Lung (tissue), 11 donors: ENCODE measurements at regions not wholly inside any gene's neighbourhood (a gene's known extent, or its start where the extent isn't known, plus 50 kb on each side); places are given as distances from the start of the nearest gene placed in this dataset.
"Not testable (repeated sequence)": the region's sequence is repeated elsewhere in the genome, so short reads cannot be mapped to it uniquely, and the experiment has no call there.

Source experiments
- ATAC-seq: fragments of 200-7000 bp; cut with Tn5 transposase; one replicate; pipeline ENCODE4 v1.9.1; 2020; ENCODE audit warnings: moderate number of reproducible peaks; ENCODE audit not compliant: insufficient read depth, low FRiP score
- DNase-seq, 3 donors: peaks; one replicate each; pipeline ENCODE4 v3.0.0-alpha.2; 2013 to 2017
- H3K27ac ChIP-seq, 2 donors: one replicate each; pipeline ENCODE4 v1.5.1; 2013; ENCODE audit warnings: mild to moderate bottlenecking in 2 of 2, moderate library complexity in 2 of 2, control low read depth in 1 of 2, inconsistent platforms in 1 of 2, low read depth in 1 of 2, low read length in 1 of 2
- H3K27me3 ChIP-seq, 3 donors: one replicate each; pipeline ENCODE4 v1.5.1; 2013; ENCODE audit warnings: low read length in 2 of 3; ENCODE audit not compliant: control insufficient read depth in 3 of 3, insufficient read depth in 3 of 3
- H3K36me3 ChIP-seq, 4 donors: one replicate each; pipeline ENCODE4 v1.5.1; 2013; ENCODE audit warnings: low read length in 4 of 4, mild to moderate bottlenecking in 1 of 4, moderate library complexity in 1 of 4; ENCODE audit not compliant: control insufficient read depth in 4 of 4, insufficient read depth in 4 of 4
- H3K4me1 ChIP-seq, 5 donors: one replicate each; pipeline ENCODE4 v1.5.1; 2013; ENCODE audit warnings: low read length in 5 of 5, mild to moderate bottlenecking in 2 of 5, moderate library complexity in 1 of 5; ENCODE audit not compliant: control insufficient read depth in 5 of 5, insufficient read depth in 5 of 5
- H3K4me3 ChIP-seq: one replicate; pipeline ENCODE4 v1.5.1; 2013; ENCODE audit warnings: mild to moderate bottlenecking, control low read depth, moderate library complexity
- H3K9ac ChIP-seq, 2 donors: one replicate each; pipeline ENCODE4 v1.5.1; 2013; ENCODE audit warnings: low read length in 2 of 2, control low read depth in 1 of 2; ENCODE audit not compliant: insufficient read depth in 1 of 2
- H3K9me3 ChIP-seq, 4 donors: one replicate each; pipeline ENCODE4 v1.5.1; 2013; ENCODE audit warnings: low read length in 3 of 4, mild to moderate bottlenecking in 1 of 4, moderate library complexity in 1 of 4; ENCODE audit not compliant: control insufficient read depth in 4 of 4, insufficient read depth in 3 of 4
- WGBS, 2 donors: extraction: QIAGEN DNeasy Blood & Tissue Kit; methylation state at CpG; one replicate each; pipeline ENCODE4 v1.1.7; 2013; 5-methylcytosine and 5-hydroxymethylcytosine counted together
- TF ChIP-seq, protein P1 (sequence below): IDR thresholded peaks from 2 replicates; pipeline ENCODE4 v1.5.1; 2012; ENCODE audit warnings: mild to moderate bottlenecking; ENCODE audit errors: control extremely low read depth, extremely low read depth
- donor health status: control.
- donor health status: control.
- donor health status: Bipolar disorder and iron deficiency.
- donor health status: healthy.
- donor health status: DM: yes; HTN: yes; CAD: no.

DNA sequence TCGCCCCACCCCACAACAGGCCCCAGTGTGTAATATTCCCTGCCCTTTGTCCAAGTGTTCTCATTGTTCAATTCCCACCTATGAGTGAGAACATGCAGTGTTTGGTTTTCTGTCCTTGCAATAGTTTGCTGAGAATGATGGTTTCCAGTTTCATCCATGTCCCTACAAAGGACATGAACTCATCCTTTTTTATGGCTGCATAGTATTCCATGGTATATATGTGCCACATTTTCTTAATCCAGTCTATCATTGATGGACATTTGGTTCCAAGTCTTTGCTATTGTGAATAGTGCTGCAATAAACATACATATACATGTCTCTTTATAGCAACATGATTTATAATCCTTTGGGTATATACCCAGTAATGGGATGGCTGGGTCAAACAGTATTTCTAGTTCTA, 132.7 kb downstream of the SNX10 start:
- not testable (repeated sequence) for H3K4me3 ChIP-seq, H3K36me3 ChIP-seq, DNase-seq, H3K9me3 ChIP-seq, H3K27ac ChIP-seq, H3K4me1 ChIP-seq, ATAC-seq, H3K9ac ChIP-seq, H3K27me3 ChIP-seq
- WGBS, 2 donors, result 88 to 95% methylated on average over 1 of the region's 1 CpG

DNA sequence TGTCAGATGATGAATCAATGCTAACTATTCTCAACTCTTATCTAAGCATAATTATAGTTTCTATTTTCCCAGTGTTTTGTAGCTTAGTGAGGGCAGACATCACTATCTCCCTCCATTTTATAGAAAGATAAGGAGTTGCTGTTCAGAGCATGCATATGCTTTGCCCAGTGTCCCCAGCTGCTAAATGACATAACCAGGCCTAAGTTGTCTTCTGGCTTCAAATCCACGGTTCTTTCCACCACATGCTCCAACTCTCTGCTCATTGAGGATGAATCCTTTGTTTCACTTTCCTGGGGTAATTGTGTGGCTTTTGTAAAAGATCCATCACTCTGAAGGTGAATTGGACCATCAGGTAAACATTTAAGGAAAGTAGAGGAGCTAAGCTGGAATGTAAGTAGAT, 134.0 kb downstream of the SNX10 start:
- Histone ChIP-seq H3K9me3 (no peaks in the 10 kb centered on the region), H3K27me3 (no peaks in the 10 kb centered on the region), H3K27ac (no peak overlapping the region), H3K4me1 (peaks cover 0 to 9% (median 3%) of the 10 kb centered on the region in 5 donors), H3K9ac (no peak overlapping the region), H3K36me3 (no peaks in the 10 kb centered on the region), H3K4me3 (no peak overlapping the region)
- no peak for ATAC-seq
- TF ChIP-seq, protein P1, sequence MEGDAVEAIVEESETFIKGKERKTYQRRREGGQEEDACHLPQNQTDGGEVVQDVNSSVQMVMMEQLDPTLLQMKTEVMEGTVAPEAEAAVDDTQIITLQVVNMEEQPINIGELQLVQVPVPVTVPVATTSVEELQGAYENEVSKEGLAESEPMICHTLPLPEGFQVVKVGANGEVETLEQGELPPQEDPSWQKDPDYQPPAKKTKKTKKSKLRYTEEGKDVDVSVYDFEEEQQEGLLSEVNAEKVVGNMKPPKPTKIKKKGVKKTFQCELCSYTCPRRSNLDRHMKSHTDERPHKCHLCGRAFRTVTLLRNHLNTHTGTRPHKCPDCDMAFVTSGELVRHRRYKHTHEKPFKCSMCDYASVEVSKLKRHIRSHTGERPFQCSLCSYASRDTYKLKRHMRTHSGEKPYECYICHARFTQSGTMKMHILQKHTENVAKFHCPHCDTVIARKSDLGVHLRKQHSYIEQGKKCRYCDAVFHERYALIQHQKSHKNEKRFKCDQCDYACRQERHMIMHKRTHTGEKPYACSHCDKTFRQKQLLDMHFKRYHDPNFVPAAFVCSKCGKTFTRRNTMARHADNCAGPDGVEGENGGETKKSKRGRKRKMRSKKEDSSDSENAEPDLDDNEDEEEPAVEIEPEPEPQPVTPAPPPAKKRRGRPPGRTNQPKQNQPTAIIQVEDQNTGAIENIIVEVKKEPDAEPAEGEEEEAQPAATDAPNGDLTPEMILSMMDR, result no peak
- DNase-seq, result peak in 2 of 3 donors; percentile 55 to 57
- WGBS, 2 donors, result 69 to 83% methylated on average over 1 of the region's 1 CpG

DNA sequence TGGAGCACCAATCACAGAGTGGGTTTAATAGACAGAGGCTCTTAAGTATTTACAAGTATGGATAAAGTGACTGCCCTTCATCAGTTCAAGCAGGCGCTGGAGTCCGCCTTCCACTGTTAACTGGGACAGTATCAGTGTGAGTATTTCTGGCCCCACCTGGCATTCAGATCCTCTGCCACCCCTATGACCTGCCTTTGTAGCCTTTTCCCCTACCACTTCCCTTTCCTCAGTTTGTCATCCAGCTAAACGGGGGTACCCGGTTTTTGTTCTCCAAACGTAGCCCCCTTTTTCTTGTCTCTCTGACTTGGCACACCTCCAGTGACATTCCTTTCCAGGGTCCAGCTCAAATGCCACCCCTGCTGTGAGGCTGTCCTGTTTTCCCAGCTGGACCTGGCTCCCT, 134.4 kb downstream of the SNX10 start:
- ATAC-seq, result no peak
- H3K9ac ChIP-seq, result no peak overlapping the region
- no peak for DNase-seq
- peaks cover 0 to 9% (median 3%) of the 10 kb centered on the region in 5 donors for H3K4me1 ChIP-seq
- H3K27me3 ChIP-seq, result no peaks in the 10 kb centered on the region
- H3K27ac ChIP-seq, result no peak overlapping the region
- H3K9me3 ChIP-seq, result no peaks in the 10 kb centered on the region
- 48 to 75% methylated on average over 5 of the region's 5 CpGs for WGBS, 2 donors
- no peak overlapping the region for H3K4me3 ChIP-seq
- no peaks in the 10 kb centered on the region for H3K36me3 ChIP-seq
- TF ChIP-seq, protein P1, result no peak

DNA sequence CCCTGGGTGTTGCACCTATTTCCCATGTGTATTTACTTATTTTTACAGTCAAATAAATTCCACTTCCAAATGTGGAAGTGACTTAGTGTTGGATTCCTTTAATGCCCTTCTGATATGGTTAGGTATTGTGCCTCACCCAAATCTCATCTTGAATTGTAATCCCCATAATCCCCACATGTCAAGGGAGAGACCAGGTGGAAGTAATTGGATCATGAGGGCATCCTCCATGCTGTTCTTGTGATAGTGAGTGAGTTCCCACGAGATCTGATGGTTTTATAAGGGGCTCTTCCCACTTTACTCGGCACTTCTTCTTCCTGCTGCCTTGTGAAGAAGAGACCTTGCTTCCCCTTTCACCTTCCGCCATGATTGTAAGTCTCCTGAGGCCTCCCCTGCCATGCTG, 136.9 kb downstream of the SNX10 start:
- no peak overlapping the region for H3K27ac ChIP-seq
- 74 to 81% methylated on average over 3 of the region's 3 CpGs for WGBS, 2 donors
- no peak overlapping the region for H3K9ac ChIP-seq
- no peaks in the 10 kb centered on the region for H3K9me3 ChIP-seq
- H3K36me3 ChIP-seq, result no peaks in the 10 kb centered on the region
- H3K27me3 ChIP-seq, result no peaks in the 10 kb centered on the region
- DNase-seq (no peak), ATAC-seq (no peak)
- no peak overlapping the region for H3K4me3 ChIP-seq
- peaks cover 0 to 13% (median 1%) of the 10 kb centered on the region in 5 donors for H3K4me1 ChIP-seq
- TF ChIP-seq, protein P1, result no peak
